Endothelial cell of umbilical vein (primary cell): ENCODE measurements at regions not wholly inside any gene's neighbourhood (a gene's known extent, or its start where the extent isn't known, plus 50 kb on each side); places are given as distances from the start of the nearest gene placed in this dataset.

Experiments
- BruUV-seq: library from RNA; stranded (reverse); fragments of 400-500 nt; replicated peaks from 2 replicates; lab custom pipeline; 2021; lab: Mats Ljungman, UMichigan
- CTCF ChIA-PET: fragments of 300-600, 350-600 bp; sonication (Branson Sonifier 250); formaldehyde crosslinking; loops from one replicate; lab custom pipeline; 2021; ENCODE audit warnings: antibody characterized with exemption, inconsistent platforms; lab: Charles Lee
- POLR2A ChIA-PET: fragments of 300-600, 350-600 bp; sonication (Branson Sonifier 250); formaldehyde crosslinking; loops from one replicate; lab custom pipeline; 2021; ENCODE audit warnings: antibody characterized with exemption, inconsistent platforms; lab: Charles Lee
- DNase-seq: peaks from one replicate; pipeline ENCODE4 v3.0.0-alpha.2; 2011; ENCODE audit warnings: low read depth, low spot score
- FAIRE-seq: peaks from 2 replicates; lab custom pipeline; 2011; peaks lifted over from hg19 to GRCh38; lab: Jason Lieb, UNC
- H2AFZ ChIP-seq: 2 replicates; pipeline ENCODE4 v1.6.0; 2012; ENCODE audit warnings: low read depth, low read length, control low read depth, inconsistent platforms
- H3K27ac ChIP-seq: 2 replicates; pipeline ENCODE4 v1.5.1; 2011; ENCODE audit warnings: low read depth, mild to moderate bottlenecking, control low read depth, low read length, moderate library complexity; ENCODE audit not compliant: insufficient read depth
- H3K27me3 ChIP-seq, 2 experiments: 2 replicates each; pipeline versions ENCODE4 v1.6.0 to v1.6.1; 2011; ENCODE audit warnings: low read length in 2 of 2, mixed read lengths in 1 of 2; ENCODE audit not compliant: control insufficient read depth in 2 of 2, insufficient read depth in 2 of 2
- H3K36me3 ChIP-seq, 2 experiments: 2 replicates in 1 of 2; 3 replicates in 1 of 2; pipeline ENCODE4 v1.5.1; 2011; ENCODE audit warnings: low read length in 2 of 2, mild to moderate bottlenecking in 1 of 2, moderate library complexity in 1 of 2; ENCODE audit not compliant: control insufficient read depth in 2 of 2, insufficient read depth in 2 of 2; ENCODE audit errors: extremely low read depth in 1 of 2
- H3K4me1 ChIP-seq: 3 replicates; pipeline ENCODE4 v1.5.1; 2011; ENCODE audit warnings: mild to moderate bottlenecking, low read length; ENCODE audit not compliant: control insufficient read depth, insufficient read depth; ENCODE audit errors: extremely low read depth
- H3K4me2 ChIP-seq: 2 replicates; pipeline ENCODE4 v1.6.1; 2011; ENCODE audit warnings: low read length, control low read depth, mixed read lengths; ENCODE audit not compliant: insufficient read depth
- H3K4me3 ChIP-seq, 3 experiments: fragments of 200-600 bp in 1 of 3; sonication (generic), shearing (Covaris generic) in 1 of 3; replicated peaks in 1 of 3; 2 replicates each; pipeline ENCODE4 v1.5.1; 2011 to 2016; ENCODE audit warnings: control low read depth in 3 of 3, low read length in 3 of 3, mild to moderate bottlenecking in 2 of 3, inconsistent platforms in 1 of 3, low read depth in 1 of 3, moderate library complexity in 1 of 3; ENCODE audit not compliant: insufficient read depth in 1 of 3
- H3K79me2 ChIP-seq: 2 replicates; pipeline ENCODE4 v1.6.0; 2012; ENCODE audit warnings: low read length, inconsistent platforms; ENCODE audit not compliant: control insufficient read depth, insufficient read depth
- H3K9ac ChIP-seq: replicated peaks from 2 replicates; pipeline ENCODE3; 2011; ENCODE audit warnings: low read length, control low read depth; ENCODE audit not compliant: insufficient read depth; ENCODE audit errors: extremely low read depth
- H3K9me1 ChIP-seq: replicated peaks from 3 replicates; pipeline ENCODE4 v1.6.0; 2011; ENCODE audit warnings: mild to moderate bottlenecking, low read length; ENCODE audit not compliant: control insufficient read depth, insufficient read depth; ENCODE audit errors: extremely low read depth
- H3K9me3 ChIP-seq: replicated peaks from 2 replicates; pipeline ENCODE4 v1.5.1; 2012; ENCODE audit warnings: low read length, inconsistent platforms; ENCODE audit not compliant: control insufficient read depth, insufficient read depth
- H4K20me1 ChIP-seq: replicated peaks from 2 replicates; pipeline ENCODE3; 2011; ENCODE audit warnings: mild to moderate bottlenecking, low read length; ENCODE audit not compliant: control insufficient read depth, insufficient read depth; ENCODE audit errors: extremely low read depth
- EZH2 ChIP-seq: IDR thresholded peaks from 2 replicates; pipeline ENCODE4 v1.6.1; 2012; ENCODE audit warnings: borderline replicate concordance, low read depth, mild to moderate bottlenecking, moderate library complexity, low read length, inconsistent platforms; ENCODE audit not compliant: severe bottlenecking
- FOS ChIP-seq: IDR thresholded peaks from 2 replicates; pipeline ENCODE4 v1.6.1; 2011; ENCODE audit warnings: mild to moderate bottlenecking, low read length, moderate library complexity, borderline replicate concordance; ENCODE audit not compliant: insufficient read depth
- GATA2 ChIP-seq: IDR thresholded peaks from 2 replicates; pipeline ENCODE4 v1.7.0; 2011; ENCODE audit warnings: low read depth, mild to moderate bottlenecking, moderate library complexity, mixed read lengths, low read length; ENCODE audit not compliant: insufficient read length, insufficient read depth
- JUN ChIP-seq: IDR thresholded peaks from 2 replicates; pipeline ENCODE4 v1.6.1; 2011; ENCODE audit warnings: borderline replicate concordance, low read depth; ENCODE audit not compliant: insufficient read length, insufficient read depth
- MAX ChIP-seq: IDR thresholded peaks from 2 replicates; pipeline ENCODE4 v1.6.1; 2011; ENCODE audit not compliant: insufficient read depth, insufficient read length
- MYC ChIP-seq: IDR thresholded peaks from one replicate; pipeline ENCODE4 v1.6.1; 2011; ENCODE audit warnings: mild to moderate bottlenecking, low read depth, low read length
- POLR2A ChIP-seq: IDR thresholded peaks from 2 replicates; pipeline ENCODE4 v1.6.1; 2012; ENCODE audit warnings: low read depth, mild to moderate bottlenecking, control low read depth, low read length
- POLR2AphosphoS5 ChIP-seq: IDR thresholded peaks from 2 replicates; pipeline ENCODE4 v1.6.1; 2012; ENCODE audit warnings: low read depth, mild to moderate bottlenecking, control low read depth, low read length, moderate library complexity; ENCODE audit not compliant: insufficient read depth
- dilution Hi-C: fragments of 300-500 bp; cut with MboI; formaldehyde crosslinking; loops from one replicate; pipeline ENCODE4 v1.15.0; 2019; ENCODE audit warnings: low sequenced_read_pairs; ENCODE audit not compliant: extremely low pct_ligation_motif_present
- intact Hi-C: fragments of 100-400 bp; cut with micrococcal nuclease; formaldehyde crosslinking; loops from one replicate; pipeline ENCODE4 v1.10.0; 2022
- TF ChIP-seq, protein P1 (sequence below), 2 donors: IDR thresholded peaks; 1 replicate in 1 of 2; 2 replicates in 1 of 2; pipeline ENCODE4 v1.5.1; 2011; ENCODE audit warnings: low read length in 2 of 2, mild to moderate bottlenecking in 2 of 2, moderate library complexity in 2 of 2, control low read depth in 1 of 2, inconsistent platforms in 1 of 2, low read depth in 1 of 2; ENCODE audit not compliant: insufficient read depth in 1 of 2; ENCODE audit errors: extremely low read depth in 1 of 2

- dilution Hi-C loops = no loop called here
- BruUV-seq = no TSS peak
- TF ChIP-seq JUN = no peak
- no peak for TF ChIP-seq MYC
- TF ChIP-seq GATA2 = no peak
- TF ChIP-seq, protein P1, sequence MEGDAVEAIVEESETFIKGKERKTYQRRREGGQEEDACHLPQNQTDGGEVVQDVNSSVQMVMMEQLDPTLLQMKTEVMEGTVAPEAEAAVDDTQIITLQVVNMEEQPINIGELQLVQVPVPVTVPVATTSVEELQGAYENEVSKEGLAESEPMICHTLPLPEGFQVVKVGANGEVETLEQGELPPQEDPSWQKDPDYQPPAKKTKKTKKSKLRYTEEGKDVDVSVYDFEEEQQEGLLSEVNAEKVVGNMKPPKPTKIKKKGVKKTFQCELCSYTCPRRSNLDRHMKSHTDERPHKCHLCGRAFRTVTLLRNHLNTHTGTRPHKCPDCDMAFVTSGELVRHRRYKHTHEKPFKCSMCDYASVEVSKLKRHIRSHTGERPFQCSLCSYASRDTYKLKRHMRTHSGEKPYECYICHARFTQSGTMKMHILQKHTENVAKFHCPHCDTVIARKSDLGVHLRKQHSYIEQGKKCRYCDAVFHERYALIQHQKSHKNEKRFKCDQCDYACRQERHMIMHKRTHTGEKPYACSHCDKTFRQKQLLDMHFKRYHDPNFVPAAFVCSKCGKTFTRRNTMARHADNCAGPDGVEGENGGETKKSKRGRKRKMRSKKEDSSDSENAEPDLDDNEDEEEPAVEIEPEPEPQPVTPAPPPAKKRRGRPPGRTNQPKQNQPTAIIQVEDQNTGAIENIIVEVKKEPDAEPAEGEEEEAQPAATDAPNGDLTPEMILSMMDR (IDR thresholded peaks at IDR 0.05; ENCODE audit: extremely low read depth in 1 of 2, insufficient read depth in 1 of 2, low read depth in 1 of 2, low read length in 2 of 2) = no peak
- TF ChIP-seq POLR2AphosphoS5 = no peak
- TF ChIP-seq EZH2 = no peak
- TF ChIP-seq MAX = no peak
- no peak for TF ChIP-seq FOS
- no peak for TF ChIP-seq POLR2A
- DNase-seq (no peak), FAIRE-seq (no peak)
- Histone ChIP-seq H3K27me3 (no peaks in the 10 kb centered on the region), H3K9ac (no peak overlapping the region), H3K4me2 (no peak overlapping the region), H3K4me1 (no peaks in the 10 kb centered on the region), H2AFZ (no peak overlapping the region), H3K79me2 (no peaks in the 10 kb centered on the region), H4K20me1 (no peaks in the 10 kb centered on the region), H3K36me3 (no peaks in the 10 kb centered on the region), H3K9me1 (no peaks in the 10 kb centered on the region), H3K4me3 (no peak overlapping the region), H3K9me3 (peaks cover 10% of the 10 kb centered on the region), H3K27ac (no peak overlapping the region)
- intact Hi-C loops = no loop called here
- CTCF ChIA-PET = no interaction called here
- POLR2A ChIA-PET = no interaction called here
Observed at GRCh38 chr10:107440741-107441140, 276.2 kb upstream of the SORCS1 start.
